ENCODE measurements at regions not wholly inside any gene's neighbourhood (a gene's known extent, or its start where the extent isn't known, plus 50 kb on each side); places are given as distances from the start of the nearest gene placed in this dataset.
"Not testable (repeated sequence)": the region's sequence is repeated elsewhere in the genome, so short reads cannot be mapped to it uniquely, and the experiment has no call there.

DNA sequence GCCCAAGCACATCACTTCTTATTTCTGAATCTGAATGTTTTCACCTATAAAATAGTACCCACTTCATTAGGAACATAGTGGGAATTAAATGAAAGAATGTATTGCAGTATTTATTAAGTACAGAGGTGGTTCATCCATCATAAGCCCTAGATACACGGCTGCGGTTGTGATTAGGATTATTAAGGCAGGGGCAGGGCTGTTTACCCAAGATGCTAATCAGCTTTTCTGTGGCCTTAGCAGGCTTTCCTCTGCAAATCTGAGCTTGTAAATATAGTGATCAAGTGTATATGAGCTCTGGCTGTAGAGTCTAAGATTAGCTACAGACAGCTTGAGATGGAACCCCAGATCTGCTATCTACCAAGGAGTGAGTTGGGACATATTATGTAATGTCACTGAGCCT, 124.1 kb upstream of the ADRA1B start:
- no peaks in the 10 kb centered on the region for H3K36me3 ChIP-seq (ENCODE audit: control insufficient read depth, insufficient read depth, low read length)
- no peaks in the 10 kb centered on the region for H3K9me3 ChIP-seq (ENCODE audit: control insufficient read depth, low read length)
- no peak overlapping the region for H3K9ac ChIP-seq (ENCODE audit: low read length)
- H3K4me1 ChIP-seq (ENCODE audit: control insufficient read depth, insufficient read depth, low read length), result no peaks in the 10 kb centered on the region
- H3K27me3 ChIP-seq (ENCODE audit: control insufficient read depth, insufficient read depth, low read length), result no peaks in the 10 kb centered on the region
- no peak overlapping the region for H3K4me3 ChIP-seq (ENCODE audit: low read length)

DNA sequence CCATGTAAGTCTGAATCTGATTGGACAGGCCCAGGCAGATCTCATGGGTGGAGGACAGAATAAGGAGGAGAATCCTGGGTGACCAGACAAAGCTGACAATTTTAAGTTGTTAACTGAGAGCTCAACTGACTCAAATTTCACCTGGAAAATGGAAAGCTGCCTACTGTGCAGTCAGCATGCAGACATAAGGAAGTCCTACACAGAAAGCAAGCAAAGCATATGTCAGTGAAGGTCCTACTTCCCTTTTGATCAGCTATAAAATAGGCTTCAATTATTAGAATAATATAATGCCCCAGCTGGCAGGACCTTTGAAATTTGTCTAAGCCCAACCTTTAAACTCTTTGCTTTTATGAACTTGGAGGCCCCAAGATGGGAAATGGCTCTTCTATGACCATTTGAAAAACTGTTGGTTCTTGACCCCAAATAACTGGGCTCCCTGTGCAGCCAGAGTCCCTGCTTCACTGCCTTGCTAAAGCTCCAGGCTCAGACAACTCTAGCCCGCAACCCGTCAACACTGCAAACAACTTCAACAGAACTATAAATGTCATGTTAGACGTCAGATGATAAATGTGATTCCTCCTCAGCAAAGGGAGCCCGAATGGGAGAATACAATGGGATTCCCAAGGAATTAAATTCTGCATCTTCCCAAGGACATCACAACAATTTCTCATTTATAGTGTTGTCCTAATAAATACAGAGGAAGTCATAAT, 118.9 kb upstream of the ADRA1B start:
- Histone ChIP-seq H3K27me3 (ENCODE audit: control insufficient read depth, insufficient read depth, low read length) (no peaks in the 10 kb centered on the region), H3K4me1 (ENCODE audit: control insufficient read depth, insufficient read depth, low read length) (no peaks in the 10 kb centered on the region), H3K36me3 (ENCODE audit: control insufficient read depth, insufficient read depth, low read length) (no peaks in the 10 kb centered on the region), H3K4me3 (ENCODE audit: low read length) (no peak overlapping the region), H3K9me3 (ENCODE audit: control insufficient read depth, low read length) (no peaks in the 10 kb centered on the region), H3K9ac (ENCODE audit: low read length) (no peak overlapping the region)

DNA sequence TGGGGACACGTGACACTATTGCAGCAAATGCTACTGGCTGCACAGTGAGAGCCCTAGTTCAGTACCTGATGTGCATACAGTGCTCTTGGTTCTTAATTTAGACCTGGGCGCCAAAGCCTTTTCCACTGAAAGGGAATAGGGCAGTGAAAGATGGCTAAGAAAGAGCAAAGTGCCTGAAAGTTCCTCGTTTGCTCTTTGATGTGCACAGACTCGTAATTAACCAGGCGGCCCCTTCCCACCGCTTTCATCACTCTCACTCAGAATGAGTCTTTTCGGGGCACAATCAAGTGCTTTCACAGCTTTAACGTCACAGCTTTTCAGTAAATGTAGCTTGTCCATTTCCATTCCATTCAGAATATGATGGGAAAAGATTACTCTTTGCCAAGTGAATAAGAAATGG, 116.6 kb upstream of the ADRA1B start:
- no peaks in the 10 kb centered on the region for H3K9me3 ChIP-seq (ENCODE audit: control insufficient read depth, low read length)
- H3K9ac ChIP-seq (ENCODE audit: low read length), result no peak overlapping the region
- no peaks in the 10 kb centered on the region for H3K36me3 ChIP-seq (ENCODE audit: control insufficient read depth, insufficient read depth, low read length)
- H3K4me3 ChIP-seq (ENCODE audit: low read length), result no peak overlapping the region
- H3K27me3 ChIP-seq (ENCODE audit: control insufficient read depth, insufficient read depth, low read length), result no peaks in the 10 kb centered on the region
- no peaks in the 10 kb centered on the region for H3K4me1 ChIP-seq (ENCODE audit: control insufficient read depth, insufficient read depth, low read length)

DNA sequence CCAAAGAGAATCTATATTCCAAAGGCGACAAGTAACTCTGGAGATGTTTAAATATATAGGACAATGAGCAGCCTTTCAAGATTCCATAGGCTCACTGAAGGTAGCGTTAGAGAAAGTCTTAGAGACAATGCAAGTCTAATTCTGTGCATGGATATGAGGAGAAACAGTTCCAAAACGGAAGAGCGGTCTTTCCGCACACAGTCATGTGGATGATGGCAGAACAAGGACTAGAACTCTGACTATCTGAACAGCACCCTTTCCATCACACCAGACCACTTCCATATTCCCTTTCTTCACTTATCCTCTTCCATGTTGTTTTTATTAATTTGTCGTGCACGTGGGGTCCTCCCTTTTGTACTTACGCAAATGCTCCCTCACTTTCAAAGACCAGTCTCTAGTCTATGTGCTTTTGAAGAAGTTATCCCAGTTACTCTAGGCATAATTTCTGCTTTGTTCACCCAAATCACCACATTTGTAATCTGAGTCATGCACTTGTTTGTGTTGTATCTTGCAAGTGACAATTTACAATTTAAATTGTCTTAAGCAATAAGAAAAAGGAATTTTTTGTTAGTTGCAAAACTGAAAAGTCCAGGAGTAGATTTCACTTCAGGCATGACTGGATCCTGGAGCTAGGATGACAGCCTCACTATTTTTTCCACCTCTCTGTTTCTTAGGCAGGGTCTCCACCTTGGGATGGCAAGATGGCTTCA, 116.0 kb upstream of the ADRA1B start:
- Histone ChIP-seq H3K9me3 (ENCODE audit: control insufficient read depth, low read length) (no peaks in the 10 kb centered on the region), H3K27me3 (ENCODE audit: control insufficient read depth, insufficient read depth, low read length) (no peaks in the 10 kb centered on the region), H3K9ac (ENCODE audit: low read length) (no peak overlapping the region), H3K4me3 (ENCODE audit: low read length) (no peak overlapping the region), H3K36me3 (ENCODE audit: control insufficient read depth, insufficient read depth, low read length) (no peaks in the 10 kb centered on the region), H3K4me1 (ENCODE audit: control insufficient read depth, insufficient read depth, low read length) (no peaks in the 10 kb centered on the region)

DNA sequence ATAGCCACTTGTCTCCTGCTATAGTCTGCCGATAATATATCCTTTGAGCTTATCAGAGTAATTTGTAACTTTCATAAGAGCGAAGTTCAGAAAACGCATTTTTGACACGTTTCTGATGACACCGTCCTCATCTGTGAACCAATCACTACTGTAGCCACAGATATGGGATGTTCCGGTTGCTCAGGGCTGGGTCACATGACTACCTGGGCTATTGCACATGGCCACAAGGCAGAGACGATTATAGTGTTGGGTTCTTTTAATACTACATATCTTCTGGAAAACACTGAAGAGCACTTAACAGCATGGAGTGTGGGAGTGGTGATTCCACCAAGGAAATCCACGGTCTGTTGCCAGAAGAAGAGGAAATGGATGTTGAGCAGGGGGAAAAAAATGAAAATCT, 115.0 kb upstream of the ADRA1B start:
- no peaks in the 10 kb centered on the region for H3K4me1 ChIP-seq (ENCODE audit: control insufficient read depth, insufficient read depth, low read length)

DNA sequence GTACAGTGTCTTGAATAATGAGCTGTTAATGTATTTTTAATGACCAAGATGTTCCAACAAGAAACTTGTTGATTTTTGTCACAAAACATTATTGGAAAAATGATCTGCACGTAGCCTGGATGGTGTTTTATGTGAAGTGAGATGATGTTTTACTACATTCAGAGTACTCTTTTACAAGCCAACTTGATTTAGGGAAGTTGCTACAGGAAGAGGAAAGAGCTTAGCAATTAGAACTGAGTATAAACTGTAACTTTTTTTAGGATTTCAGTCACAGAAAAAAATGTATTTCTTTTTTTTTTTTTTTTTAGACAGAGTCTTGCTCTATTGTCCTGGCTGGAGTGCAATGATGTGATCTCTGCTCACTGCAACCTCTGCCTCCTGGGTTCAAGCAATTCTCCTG, 113.6 kb upstream of the ADRA1B start:
- H3K4me1 ChIP-seq (ENCODE audit: control insufficient read depth, insufficient read depth, low read length), result no peaks in the 10 kb centered on the region
- H3K4me3 ChIP-seq (ENCODE audit: low read length), result no peak overlapping the region
- H3K27me3 ChIP-seq (ENCODE audit: control insufficient read depth, insufficient read depth, low read length), result no peaks in the 10 kb centered on the region
- H3K36me3 ChIP-seq (ENCODE audit: control insufficient read depth, insufficient read depth, low read length), result no peaks in the 10 kb centered on the region
- H3K9me3 ChIP-seq (ENCODE audit: control insufficient read depth, low read length), result no peaks in the 10 kb centered on the region
- H3K9ac ChIP-seq (ENCODE audit: low read length), result no peak overlapping the region

More for the DNA sequence above, 115.0 kb upstream of the ADRA1B start:
- H3K36me3 ChIP-seq (ENCODE audit: control insufficient read depth, insufficient read depth, low read length), result no peaks in the 10 kb centered on the region
- H3K9ac ChIP-seq (ENCODE audit: low read length), result no peak overlapping the region
- H3K27me3 ChIP-seq (ENCODE audit: control insufficient read depth, insufficient read depth, low read length), result no peaks in the 10 kb centered on the region
- no peaks in the 10 kb centered on the region for H3K9me3 ChIP-seq (ENCODE audit: control insufficient read depth, low read length)
- no peak overlapping the region for H3K4me3 ChIP-seq (ENCODE audit: low read length)

DNA sequence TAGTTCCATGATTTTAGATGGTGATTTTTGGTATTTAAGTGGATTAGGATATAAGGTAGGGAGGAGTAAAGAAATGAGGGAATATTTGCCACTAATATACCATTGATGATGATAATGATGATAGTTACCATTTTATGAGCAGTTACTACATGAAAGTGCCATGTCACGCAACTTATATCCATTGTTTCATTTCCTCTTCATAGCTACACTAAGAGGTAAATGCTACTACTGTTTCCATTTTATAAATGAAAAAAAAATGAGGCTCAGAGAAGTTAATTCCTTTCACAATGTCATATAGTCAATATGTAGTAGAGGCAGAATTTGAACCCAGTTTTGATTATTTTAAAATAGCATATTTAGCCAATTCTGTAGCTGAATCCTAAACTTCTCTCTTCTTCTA, 112.2 kb upstream of the ADRA1B start:
- no peak overlapping the region for H3K9ac ChIP-seq (ENCODE audit: low read length)
- H3K4me1 ChIP-seq (ENCODE audit: control insufficient read depth, insufficient read depth, low read length), result no peaks in the 10 kb centered on the region

DNA sequence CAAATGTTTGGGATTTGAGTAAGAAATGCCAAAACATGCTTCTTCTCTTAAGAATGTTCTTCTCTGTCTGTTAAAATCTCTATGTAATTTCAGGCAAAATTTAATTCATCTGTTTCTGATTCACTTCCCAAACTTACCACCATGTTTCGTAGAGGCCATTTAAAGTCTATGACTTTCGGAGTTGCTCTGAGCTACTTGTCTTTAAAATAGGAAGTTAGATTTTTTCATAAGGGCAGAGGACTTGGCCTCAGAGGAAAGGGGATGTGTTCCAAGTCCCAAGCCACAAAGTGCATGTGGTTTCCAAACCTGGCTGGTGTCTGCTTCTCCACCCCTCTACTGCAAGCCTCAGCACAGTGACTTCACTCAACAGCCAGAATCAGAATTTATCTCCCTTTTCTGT, 111.3 kb upstream of the ADRA1B start:
- no peaks in the 10 kb centered on the region for H3K27me3 ChIP-seq (ENCODE audit: control insufficient read depth, insufficient read depth, low read length)
- H3K36me3 ChIP-seq (ENCODE audit: control insufficient read depth, insufficient read depth, low read length), result no peaks in the 10 kb centered on the region
- H3K4me1 ChIP-seq (ENCODE audit: control insufficient read depth, insufficient read depth, low read length), result no peaks in the 10 kb centered on the region
- no peak overlapping the region for H3K4me3 ChIP-seq (ENCODE audit: low read length)
- no peaks in the 10 kb centered on the region for H3K9me3 ChIP-seq (ENCODE audit: control insufficient read depth, low read length)
- H3K9ac ChIP-seq (ENCODE audit: low read length), result no peak overlapping the region

More for the DNA sequence above, 112.2 kb upstream of the ADRA1B start:
- Histone ChIP-seq H3K4me3 (ENCODE audit: low read length) (no peak overlapping the region), H3K9me3 (ENCODE audit: control insufficient read depth, low read length) (no peaks in the 10 kb centered on the region), H3K36me3 (ENCODE audit: control insufficient read depth, insufficient read depth, low read length) (no peaks in the 10 kb centered on the region), H3K27me3 (ENCODE audit: control insufficient read depth, insufficient read depth, low read length) (no peaks in the 10 kb centered on the region)

DNA sequence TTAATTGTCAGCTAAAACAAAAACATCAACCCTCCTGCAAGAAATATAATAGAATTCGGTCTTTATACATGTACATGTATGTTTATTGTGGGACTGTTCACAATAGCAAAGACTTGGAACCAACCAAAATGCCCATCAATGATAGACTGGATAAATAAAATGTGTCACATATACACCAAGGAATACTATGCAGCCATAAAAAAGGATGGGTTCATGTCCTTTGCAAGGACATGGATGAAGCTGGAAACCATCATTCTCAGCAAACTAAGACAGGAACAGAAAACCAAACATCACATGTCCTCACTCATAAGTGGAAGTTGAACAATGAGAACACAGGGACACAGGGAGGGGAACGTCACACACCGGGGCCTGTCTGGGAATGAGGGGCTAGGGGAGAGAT, 109.1 kb upstream of the ADRA1B start:
- not testable (repeated sequence) for H3K27me3 ChIP-seq (ENCODE audit: control insufficient read depth, insufficient read depth, low read length); H3K9ac ChIP-seq (ENCODE audit: low read length); H3K4me3 ChIP-seq (ENCODE audit: low read length); H3K36me3 ChIP-seq (ENCODE audit: control insufficient read depth, insufficient read depth, low read length); H3K4me1 ChIP-seq (ENCODE audit: control insufficient read depth, insufficient read depth, low read length); H3K9me3 ChIP-seq (ENCODE audit: control insufficient read depth, low read length)

DNA sequence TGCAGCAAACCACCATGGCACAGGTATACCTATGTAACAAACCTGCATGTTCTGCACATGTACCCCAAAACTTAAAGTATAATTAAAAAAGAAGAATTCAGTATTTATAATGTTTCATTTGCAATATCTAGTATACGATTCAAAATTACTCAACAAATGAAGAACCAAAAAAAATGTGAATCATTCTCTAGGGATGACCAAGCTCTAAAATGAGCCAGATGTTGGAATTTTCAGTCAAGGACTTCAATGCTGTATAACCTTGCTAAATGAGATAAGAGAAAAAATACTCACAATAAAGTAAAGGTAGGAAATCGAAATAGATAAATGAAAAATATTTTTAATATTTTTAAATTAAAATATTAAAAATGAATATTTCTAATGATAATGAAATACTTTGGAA, 108.7 kb upstream of the ADRA1B start:
- H3K9ac ChIP-seq (ENCODE audit: low read length), result no peak overlapping the region
- no peaks in the 10 kb centered on the region for H3K27me3 ChIP-seq (ENCODE audit: control insufficient read depth, insufficient read depth, low read length)
- H3K4me1 ChIP-seq (ENCODE audit: control insufficient read depth, insufficient read depth, low read length), result no peaks in the 10 kb centered on the region
- H3K9me3 ChIP-seq (ENCODE audit: control insufficient read depth, low read length), result no peaks in the 10 kb centered on the region
- H3K36me3 ChIP-seq (ENCODE audit: control insufficient read depth, insufficient read depth, low read length), result no peaks in the 10 kb centered on the region
- no peak overlapping the region for H3K4me3 ChIP-seq (ENCODE audit: low read length)

DNA sequence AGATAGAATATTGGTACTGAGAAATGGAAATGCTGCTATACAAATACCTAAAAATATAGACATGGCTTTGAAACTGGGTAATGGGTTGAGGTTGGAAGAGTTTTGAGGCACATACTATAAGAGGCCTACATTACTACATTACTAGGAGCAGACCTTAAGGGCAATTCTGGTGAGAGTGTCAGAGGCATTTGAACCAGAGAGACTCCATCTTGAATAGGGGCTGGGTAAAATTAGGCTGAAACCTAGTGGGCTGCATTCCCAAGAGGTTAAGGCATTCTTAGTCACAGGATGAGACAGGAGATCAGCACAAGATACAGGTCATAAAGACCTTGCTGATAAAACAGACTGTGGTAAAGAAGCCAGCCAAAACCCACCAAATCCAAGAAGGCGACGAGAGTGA, 104.6 kb upstream of the ADRA1B start:
- H3K36me3 ChIP-seq (ENCODE audit: control insufficient read depth, insufficient read depth, low read length), result no peaks in the 10 kb centered on the region
- H3K27me3 ChIP-seq (ENCODE audit: control insufficient read depth, insufficient read depth, low read length), result no peaks in the 10 kb centered on the region
- H3K4me3 ChIP-seq (ENCODE audit: low read length), result no peak overlapping the region
- no peaks in the 10 kb centered on the region for H3K9me3 ChIP-seq (ENCODE audit: control insufficient read depth, low read length)
- no peak overlapping the region for H3K9ac ChIP-seq (ENCODE audit: low read length)
- no peaks in the 10 kb centered on the region for H3K4me1 ChIP-seq (ENCODE audit: control insufficient read depth, insufficient read depth, low read length)

DNA sequence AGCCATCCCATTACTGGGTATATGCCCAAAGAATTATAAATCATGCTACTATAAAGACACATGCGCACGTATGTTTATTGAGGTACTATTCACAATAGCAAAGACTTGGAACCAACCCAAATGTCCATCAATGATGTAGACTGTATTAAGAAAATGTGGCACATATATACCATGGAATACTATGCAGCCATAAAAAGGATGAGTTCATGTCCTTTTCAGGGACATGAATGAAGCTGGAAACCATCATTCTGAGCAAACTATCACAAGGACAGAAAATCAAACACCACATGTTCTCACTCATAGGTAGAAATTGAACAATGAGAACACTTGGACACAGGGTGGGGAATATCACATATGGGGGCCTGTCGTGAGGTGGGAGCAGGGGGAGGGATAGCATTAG, 103.5 kb upstream of the ADRA1B start:
- H3K27me3 ChIP-seq (ENCODE audit: control insufficient read depth, insufficient read depth, low read length); H3K4me3 ChIP-seq (ENCODE audit: low read length); H3K9me3 ChIP-seq (ENCODE audit: control insufficient read depth, low read length); H3K9ac ChIP-seq (ENCODE audit: low read length); H3K36me3 ChIP-seq (ENCODE audit: control insufficient read depth, insufficient read depth, low read length); H3K4me1 ChIP-seq (ENCODE audit: control insufficient read depth, insufficient read depth, low read length): not testable (repeated sequence)

All from mucosa of stomach (tissue), 1 donor.